ENCODE measurements at regions not wholly inside any gene's neighbourhood (a gene's known extent, or its start where the extent isn't known, plus 50 kb on each side); places are given as distances from the start of the nearest gene placed in this dataset.

- DNase-seq (ENCODE audit: low spot score) = no peak
Observed at GRCh38 chr11:45554230-45554967, 111.0 kb downstream of the CHST1 start.

- no peak for DNase-seq (ENCODE audit: low spot score)
Observed at GRCh38 chr11:45553383-45553936, 112.0 kb downstream of the CHST1 start.

GRCh38 chr11:45551191-45551713 lies 114.2 kb downstream of the CHST1 start:
- DNase-seq (ENCODE audit: low spot score) = no peak

GRCh38 chr11:45549257-45549656 lies 116.2 kb downstream of the CHST1 start:
- no peak for DNase-seq (ENCODE audit: low spot score)

- no peak for DNase-seq (ENCODE audit: low spot score)
Observed at GRCh38 chr11:45546366-45546765, 119.1 kb downstream of the CHST1 start.

GRCh38 chr11:45544826-45545225 lies 120.6 kb downstream of the CHST1 start:
- no peak for DNase-seq (ENCODE audit: low spot score)

GRCh38 chr11:45543808-45544422 lies 121.5 kb downstream of the CHST1 start:
- DNase-seq (ENCODE audit: low spot score) = no peak

- DNase-seq (ENCODE audit: low spot score) = no peak
Observed at GRCh38 chr11:45543081-45543480, 122.3 kb downstream of the CHST1 start.

- no peak for DNase-seq (ENCODE audit: low spot score)
Observed at GRCh38 chr11:45541693-45542434, 123.6 kb downstream of the CHST1 start.

- no peak for DNase-seq (ENCODE audit: low spot score)
Observed at GRCh38 chr11:45538939-45539338, 126.5 kb downstream of the CHST1 start.

GRCh38 chr11:45538363-45538762 lies 127.1 kb downstream of the CHST1 start:
- no peak for DNase-seq (ENCODE audit: low spot score)

GRCh38 chr11:45537614-45538013 lies 127.8 kb downstream of the CHST1 start:
- DNase-seq (ENCODE audit: low spot score) = no peak

GRCh38 chr11:45535033-45535432 lies 130.4 kb downstream of the CHST1 start:
- DNase-seq (ENCODE audit: low spot score) = no peak

GRCh38 chr11:45534132-45534531 lies 131.3 kb downstream of the CHST1 start:
- DNase-seq (ENCODE audit: low spot score) = no peak

GRCh38 chr11:45532546-45532945 lies 132.9 kb downstream of the CHST1 start:
- no peak for DNase-seq (ENCODE audit: low spot score)

- no peak for DNase-seq (ENCODE audit: low spot score)
Observed at GRCh38 chr11:45530776-45531175, 134.6 kb downstream of the CHST1 start.

GRCh38 chr11:45530111-45530510 lies 135.3 kb downstream of the CHST1 start:
- no peak for DNase-seq (ENCODE audit: low spot score)

- no peak for DNase-seq (ENCODE audit: low spot score)
Observed at GRCh38 chr11:45528435-45528834, 137.0 kb downstream of the CHST1 start.

- DNase-seq (ENCODE audit: low spot score) = no peak
Observed at GRCh38 chr11:45527898-45528297, 137.5 kb downstream of the CHST1 start.

- DNase-seq (ENCODE audit: low spot score) = no peak
Observed at GRCh38 chr11:45525393-45525792, 140.0 kb downstream of the CHST1 start.

GRCh38 chr11:45523760-45524159 lies 141.7 kb downstream of the CHST1 start:
- no peak for DNase-seq (ENCODE audit: low spot score)

GRCh38 chr11:45518833-45519535 lies 146.4 kb downstream of the CHST1 start:
- DNase-seq (ENCODE audit: low spot score) = no peak
